Hypothalamus (tissue), 51 donors: ENCODE measurements at regions not wholly inside any gene's neighbourhood (a gene's known extent, or its start where the extent isn't known, plus 50 kb on each side); places are given as distances from the start of the nearest gene placed in this dataset.

Source experiments
- DNase-seq, 51 donors: peaks; one replicate each; lab custom pipeline; 2025; lab: John Stamatoyannopoulos, UW

- no peak for DNase-seq
These were observed 168.0 kb downstream of the TMTC3 start for GRCh38 chr12:88310069-88310468.

- no peak for DNase-seq
These were observed 168.6 kb downstream of the TMTC3 start for GRCh38 chr12:88310666-88311065.

- DNase-seq, result no peak
These were observed 171.4 kb downstream of the TMTC3 start for GRCh38 chr12:88313554-88313953.

GRCh38 chr12:88314706-88315105 is 172.6 kb downstream of the TMTC3 start:
- DNase-seq, result no peak

GRCh38 chr12:88318726-88319125 is 176.6 kb downstream of the TMTC3 start:
- no peak for DNase-seq

- no peak for DNase-seq
These were observed 183.1 kb downstream of the TMTC3 start for GRCh38 chr12:88325076-88325815.

- no peak for DNase-seq
These were observed 183.7 kb downstream of the TMTC3 start for GRCh38 chr12:88325816-88326189.

GRCh38 chr12:88327276-88327675 is 185.2 kb downstream of the TMTC3 start:
- DNase-seq, result no peak

GRCh38 chr12:88328090-88328489 is 186.0 kb downstream of the TMTC3 start:
- DNase-seq, result no peak

- DNase-seq, result no peak
These were observed 187.7 kb downstream of the TMTC3 start for GRCh38 chr12:88329833-88330232.

- DNase-seq, result no peak
These were observed 192.2 kb downstream of the TMTC3 start for GRCh38 chr12:88334271-88334670.

GRCh38 chr12:88336076-88336739 is 194.1 kb downstream of the TMTC3 start:
- no peak for DNase-seq

GRCh38 chr12:88338486-88338885 is 196.4 kb downstream of the TMTC3 start:
- DNase-seq, result no peak

- no peak for DNase-seq
These were observed 197.3 kb downstream of the TMTC3 start for GRCh38 chr12:88339254-88339949.

GRCh38 chr12:88339966-88340365 is 197.9 kb downstream of the TMTC3 start:
- no peak for DNase-seq

GRCh38 chr12:88342251-88342806 is 200.2 kb downstream of the TMTC3 start:
- DNase-seq, result no peak

GRCh38 chr12:88351146-88351545 is 209.0 kb downstream of the TMTC3 start:
- no peak for DNase-seq

- DNase-seq, result no peak
These were observed 212.6 kb downstream of the TMTC3 start for GRCh38 chr12:88354691-88355090.

GRCh38 chr12:88360343-88360742 is 218.2 kb downstream of the TMTC3 start:
- no peak for DNase-seq

- DNase-seq, result no peak
These were observed 218.8 kb downstream of the KITLG start for GRCh38 chr12:88361493-88361892.

GRCh38 chr12:88362439-88362838 is 217.8 kb downstream of the KITLG start:
- no peak for DNase-seq

GRCh38 chr12:88365403-88365802 is 214.9 kb downstream of the KITLG start:
- DNase-seq, result no peak
